Ovary (tissue), 7 donors: ENCODE measurements at regions not wholly inside any gene's neighbourhood (a gene's known extent, or its start where the extent isn't known, plus 50 kb on each side); places are given as distances from the start of the nearest gene placed in this dataset.

ENCODE experiments used
- DNase-seq, 5 donors: peaks; one replicate each; pipeline ENCODE4 v3.0.0-alpha.2; 2019 to 2020
- H3K27ac ChIP-seq, 2 donors: fragments of 200-600 bp; one replicate each; pipeline versions ENCODE4 v1.5.1 to v1.8.0; 2019 to 2022
- H3K27me3 ChIP-seq: fragments of 200-600 bp; one replicate; pipeline ENCODE4 v1.8.0; 2022
- H3K36me3 ChIP-seq: fragments of 200-600 bp; sonication (generic); one replicate; pipeline ENCODE4 v1.5.1; 2019
- H3K4me1 ChIP-seq: one replicate; pipeline ENCODE4 v1.8.1; 2013; ENCODE audit warnings: mild to moderate bottlenecking, moderate library complexity; ENCODE audit not compliant: insufficient read depth
- H3K4me3 ChIP-seq: fragments of 200-600 bp; sonication (generic); one replicate; pipeline ENCODE4 v1.5.1; 2017
- H3K9me3 ChIP-seq, 2 donors: fragments of 200-600 bp in 1 of 2; sonication (generic) in 1 of 2; one replicate each; pipeline versions ENCODE4 v1.5.1 to v1.8.1; 2013 to 2019; ENCODE audit warnings: mild to moderate bottlenecking in 1 of 2, moderate library complexity in 1 of 2
- EP300 ChIP-seq: sonication (generic); formaldehyde crosslinking; IDR thresholded peaks from one replicate; pipeline ENCODE4 v1.6.1; 2017; ENCODE audit warnings: antibody characterized with exemption
- POLR2A ChIP-seq: fragments of 450-650 bp; IDR thresholded peaks from one replicate; pipeline ENCODE4 v1.6.1; 2017; ENCODE audit warnings: antibody characterized with exemption, mild to moderate bottlenecking, moderate library complexity
- WGBS, 3 donors: extraction: QIAGEN DNeasy Blood & Tissue Kit in 1 of 3; methylation state at CpG; one replicate each; pipeline versions ENCODE4 v1.1.5 to v1.1.7; 2013 to 2017; 5-methylcytosine and 5-hydroxymethylcytosine counted together
- intact Hi-C, 4 donors: fragments of 100-400 bp; cut with DNase I; formaldehyde crosslinking; loops; one replicate each; pipeline versions ENCODE4 v1.11.0 to v1.15.1; 2022 to 2023
- TF ChIP-seq, protein P1 (sequence below), 3 donors: fragments of 450-650 bp in 2 of 3; fragments of 200-600 bp in 1 of 3; IDR thresholded peaks; one replicate each; pipeline versions ENCODE4 v1.5.1 to v1.8.0; 2016 to 2022; ENCODE audit warnings: antibody characterized with exemption in 3 of 3, mild to moderate bottlenecking in 1 of 3
- donor health status: DM: no; HTN: no; CAD: no; lungs with moderate emphysema.
- donor health status: DM: no; HTN: no; CAD: no.
- donor health status: Bipolar disorder and iron deficiency.
- donor health status: DM: no; HTN: no; CAD: no.
- donor health status: DM: yes; HTN: yes; CAD: no.

DNA sequence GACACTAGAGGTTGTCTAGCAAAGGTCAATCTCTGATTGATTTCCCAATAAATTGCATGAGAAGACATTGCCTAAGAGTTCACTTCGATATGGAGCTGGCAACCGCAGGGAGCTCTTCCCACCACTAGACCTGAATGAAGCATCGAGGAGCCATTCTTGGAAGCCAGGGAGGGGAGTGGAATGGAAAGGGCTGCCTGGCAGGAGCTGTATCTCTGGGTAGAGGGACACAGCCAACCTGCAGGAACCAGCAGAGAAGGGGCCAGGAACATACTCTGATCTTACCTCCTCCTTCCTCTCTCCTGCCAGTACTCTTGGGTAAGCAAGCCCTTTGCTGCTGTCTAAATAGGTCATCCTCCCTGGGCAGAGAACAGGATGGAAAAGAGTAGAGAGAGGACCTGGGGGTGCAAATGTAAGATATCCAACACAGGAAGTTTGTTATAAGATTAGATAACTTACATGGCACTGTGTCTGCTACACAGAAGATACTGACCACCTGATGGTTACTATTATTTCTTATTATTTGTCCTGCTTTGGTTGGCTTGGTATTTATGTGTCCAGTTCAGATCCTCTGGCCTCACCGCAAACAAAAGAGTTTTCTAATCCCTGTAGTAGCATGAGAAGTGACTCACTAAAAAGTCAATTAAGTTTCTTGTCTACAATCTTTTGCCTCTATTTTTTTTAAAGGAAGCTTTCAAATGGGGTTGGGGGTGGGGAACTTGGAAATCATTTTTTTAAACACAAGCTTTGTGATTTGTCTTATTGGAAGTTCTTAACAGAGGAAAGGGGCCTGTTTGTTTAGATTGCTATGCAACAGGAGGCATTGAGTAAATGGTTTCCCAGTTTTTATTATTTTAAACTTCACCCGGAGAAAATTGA lies 156.7 kb upstream of the TSC22D2 start:
- 74 to 85% (median 82%) methylated on average over 5 of the region's 5 CpGs for WGBS, 3 donors
- no peaks in the 10 kb centered on the region for H3K27me3 ChIP-seq
- peaks cover 4% of the 10 kb centered on the region for H3K4me1 ChIP-seq
- no peak for DNase-seq
- H3K27ac ChIP-seq = no peak overlapping the region
- H3K4me3 ChIP-seq = no peak overlapping the region
- TF ChIP-seq EP300 (no peak), POLR2A (no peak)
- TF ChIP-seq, protein P1, sequence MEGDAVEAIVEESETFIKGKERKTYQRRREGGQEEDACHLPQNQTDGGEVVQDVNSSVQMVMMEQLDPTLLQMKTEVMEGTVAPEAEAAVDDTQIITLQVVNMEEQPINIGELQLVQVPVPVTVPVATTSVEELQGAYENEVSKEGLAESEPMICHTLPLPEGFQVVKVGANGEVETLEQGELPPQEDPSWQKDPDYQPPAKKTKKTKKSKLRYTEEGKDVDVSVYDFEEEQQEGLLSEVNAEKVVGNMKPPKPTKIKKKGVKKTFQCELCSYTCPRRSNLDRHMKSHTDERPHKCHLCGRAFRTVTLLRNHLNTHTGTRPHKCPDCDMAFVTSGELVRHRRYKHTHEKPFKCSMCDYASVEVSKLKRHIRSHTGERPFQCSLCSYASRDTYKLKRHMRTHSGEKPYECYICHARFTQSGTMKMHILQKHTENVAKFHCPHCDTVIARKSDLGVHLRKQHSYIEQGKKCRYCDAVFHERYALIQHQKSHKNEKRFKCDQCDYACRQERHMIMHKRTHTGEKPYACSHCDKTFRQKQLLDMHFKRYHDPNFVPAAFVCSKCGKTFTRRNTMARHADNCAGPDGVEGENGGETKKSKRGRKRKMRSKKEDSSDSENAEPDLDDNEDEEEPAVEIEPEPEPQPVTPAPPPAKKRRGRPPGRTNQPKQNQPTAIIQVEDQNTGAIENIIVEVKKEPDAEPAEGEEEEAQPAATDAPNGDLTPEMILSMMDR (IDR thresholded peaks at IDR 0.05) = no peak
- no peaks in the 10 kb centered on the region for H3K36me3 ChIP-seq
- no peaks in the 10 kb centered on the region for H3K9me3 ChIP-seq
- intact Hi-C loops = no loop called here

DNA sequence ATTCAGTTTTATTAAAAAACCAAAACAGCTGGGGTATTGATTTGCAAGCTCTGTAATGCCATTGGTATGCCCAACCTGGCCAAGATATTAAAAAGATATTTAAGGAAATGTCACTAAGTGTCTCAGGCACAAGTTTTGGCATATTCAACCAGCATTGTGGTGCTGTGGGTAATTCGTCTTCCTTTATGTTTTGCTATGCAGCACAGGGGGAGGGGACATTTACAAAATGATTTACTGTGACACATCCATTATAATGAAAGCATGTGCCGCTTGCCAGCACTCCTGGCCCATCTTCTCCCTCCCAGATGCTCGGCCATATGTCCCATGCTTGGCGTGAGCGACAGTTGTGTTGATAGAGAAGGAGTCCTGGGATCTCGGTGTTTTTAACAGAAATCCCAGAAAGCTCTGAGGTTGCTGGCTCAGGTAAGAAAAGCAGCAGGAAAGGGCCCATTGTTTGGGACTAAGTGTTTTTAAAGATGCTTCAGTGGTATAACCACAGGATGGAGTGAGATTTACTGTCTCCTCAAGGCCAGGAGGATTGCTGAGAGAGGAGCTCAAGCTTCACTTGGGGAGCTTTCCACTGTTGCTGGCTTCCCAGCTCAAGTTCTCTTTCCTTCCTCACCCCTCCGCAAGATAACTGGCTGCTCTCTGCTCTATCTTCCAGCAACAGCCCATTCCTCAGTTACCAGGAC lies 158.2 kb upstream of the TSC22D2 start:
- H3K4me1 ChIP-seq = no peaks in the 10 kb centered on the region
- 82 to 97% (median 93%) methylated on average over 7 of the region's 7 CpGs for WGBS, 3 donors
- H3K27ac ChIP-seq = no peak overlapping the region

DNA sequence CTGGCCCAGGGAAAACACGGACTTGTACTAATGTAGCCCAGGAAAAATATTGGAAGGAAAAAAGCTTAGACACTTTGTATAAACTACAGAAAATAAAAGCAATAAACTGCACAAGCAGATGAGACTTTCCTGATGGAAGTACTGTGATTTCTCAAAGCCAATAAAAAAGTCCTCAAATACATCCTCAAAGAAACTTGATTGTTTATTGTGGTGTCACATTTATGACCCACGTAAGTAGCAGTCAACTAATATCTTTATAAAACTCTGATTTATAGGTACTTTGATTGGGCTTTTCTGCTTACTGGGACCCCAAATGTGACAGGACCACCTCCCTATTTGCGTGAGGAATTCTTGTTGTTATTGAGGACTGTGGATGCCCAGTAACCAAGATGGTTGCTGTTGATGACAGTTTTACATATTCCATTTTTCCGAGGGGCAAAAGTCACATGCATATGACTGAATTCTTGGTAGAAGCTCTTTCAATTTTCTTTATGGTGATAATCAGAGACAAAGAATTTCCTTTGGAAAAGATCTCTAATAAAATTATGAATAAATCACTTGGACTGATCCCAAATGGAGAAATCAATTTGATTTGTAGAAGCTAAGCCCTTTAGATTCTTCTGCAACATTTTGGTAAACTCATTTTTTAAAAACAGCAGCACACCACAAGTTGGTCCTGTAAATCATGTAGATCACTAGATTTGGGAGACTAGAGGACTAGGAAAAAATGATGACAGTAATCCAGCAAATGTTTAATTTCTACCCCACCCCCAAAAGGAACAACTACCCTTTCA lies 159.0 kb upstream of the TSC22D2 start:
- intact Hi-C loops = no loop called here
- H3K4me3 ChIP-seq = no peak overlapping the region
- 55 to 70% (median 57%) methylated on average over 4 of the region's 4 CpGs for WGBS, 3 donors
- no peaks in the 10 kb centered on the region for H3K4me1 ChIP-seq
- no peaks in the 10 kb centered on the region for H3K9me3 ChIP-seq
- no peak overlapping the region for H3K27ac ChIP-seq
- TF ChIP-seq POLR2A (no peak), EP300 (no peak)
- TF ChIP-seq, protein P1 (IDR thresholded peaks at IDR 0.05) = no peak
- H3K27me3 ChIP-seq = no peaks in the 10 kb centered on the region
- no peaks in the 10 kb centered on the region for H3K36me3 ChIP-seq
- no peak for DNase-seq

More for the DNA sequence above, 158.2 kb upstream of the TSC22D2 start:
- Histone ChIP-seq H3K27me3 (no peaks in the 10 kb centered on the region), H3K4me3 (no peak overlapping the region), H3K9me3 (no peaks in the 10 kb centered on the region), H3K36me3 (no peaks in the 10 kb centered on the region)
- no peak for TF ChIP-seq POLR2A
- TF ChIP-seq EP300 = no peak
- TF ChIP-seq, protein P1 (IDR thresholded peaks at IDR 0.05) = no peak
- no peak for DNase-seq
- intact Hi-C loops = no loop called here

DNA sequence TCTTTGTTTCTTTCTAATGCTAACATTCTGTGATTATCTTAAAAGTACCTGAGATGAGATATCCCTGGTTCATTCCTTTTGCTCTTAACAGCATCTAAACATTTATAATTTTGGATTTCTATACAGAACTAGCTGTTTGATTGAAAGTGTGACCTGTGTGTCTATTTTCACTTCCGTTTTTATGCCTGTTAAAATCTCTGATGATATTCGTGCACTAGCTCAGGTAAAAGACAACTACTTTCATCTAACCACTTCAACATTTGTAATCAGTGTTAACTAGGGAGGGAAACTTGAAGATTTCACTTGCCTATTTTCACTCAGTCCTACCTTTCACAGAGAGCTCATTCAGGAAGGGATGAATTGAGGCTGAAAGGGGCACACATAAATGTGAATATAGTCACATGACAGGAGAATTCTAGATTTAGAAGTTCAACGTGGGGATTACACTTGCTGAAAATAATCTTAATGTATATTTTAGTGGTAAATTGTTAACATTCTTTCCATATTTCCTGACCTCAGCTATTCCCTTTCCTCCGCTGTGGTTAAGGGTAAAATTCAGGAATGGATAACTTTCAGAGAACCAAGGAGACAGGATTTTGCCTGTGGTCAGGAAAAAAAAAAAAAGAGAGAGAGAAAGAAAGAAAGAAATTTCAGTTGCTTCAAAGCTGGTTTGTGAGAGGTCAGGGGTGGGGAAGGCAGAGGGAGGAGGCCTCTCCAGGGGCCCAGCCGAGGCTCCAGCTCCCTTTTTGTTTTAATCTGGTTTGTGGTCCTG lies 159.8 kb upstream of the TSC22D2 start:
- H3K9me3 ChIP-seq = no peaks in the 10 kb centered on the region
- no peaks in the 10 kb centered on the region for H3K36me3 ChIP-seq
- peak overlapping the region in 1 of 2 donors; percentile 25 for H3K27ac ChIP-seq
- TF ChIP-seq, protein P1 (IDR thresholded peaks at IDR 0.05) = no peak
- no peak for TF ChIP-seq POLR2A
- no peak for TF ChIP-seq EP300
- DNase-seq = peak in 1 of 5 donors; percentile 16
- H3K4me1 ChIP-seq = no peaks in the 10 kb centered on the region
- intact Hi-C loops = no loop called here
- 27 to 42% (median 40%) methylated on average over 5 of the region's 5 CpGs for WGBS, 3 donors
- no peaks in the 10 kb centered on the region for H3K27me3 ChIP-seq
- no peak overlapping the region for H3K4me3 ChIP-seq
